ENCODE measurements at regions not wholly inside any gene's neighbourhood (a gene's known extent, or its start where the extent isn't known, plus 50 kb on each side); places are given as distances from the start of the nearest gene placed in this dataset.
"Not testable (repeated sequence)": the region's sequence is repeated elsewhere in the genome, so short reads cannot be mapped to it uniquely, and the experiment has no call there.

DNA sequence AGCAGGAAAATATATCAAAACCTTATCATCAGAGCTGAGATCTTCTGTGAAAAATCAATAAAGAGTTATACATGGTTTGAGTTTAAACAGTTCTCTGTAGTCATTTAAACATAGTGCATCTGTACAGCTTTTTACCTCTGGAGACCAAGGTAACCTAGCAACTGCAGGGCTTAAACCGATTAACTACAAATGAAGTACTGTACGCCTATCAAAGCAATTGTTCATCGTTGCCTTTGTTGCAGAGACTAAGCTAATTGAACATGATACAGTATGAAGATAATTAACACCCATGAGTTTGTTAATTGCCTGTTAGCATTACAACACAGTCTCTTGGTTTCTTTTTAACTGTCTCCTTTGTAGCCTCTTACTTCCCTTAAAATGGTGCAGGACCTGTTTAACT, 147.9 kb downstream of the LNPK start:
- Histone ChIP-seq H3K9ac (no peak overlapping the region), H3K4me1 (no peaks in the 10 kb centered on the region), H3K27me3 (no peaks in the 10 kb centered on the region), H3K27ac (no peak overlapping the region), H3K4me3 (no peak overlapping the region), H4K20me1 (no peaks in the 10 kb centered on the region), H3K9me3 (replicated peaks in 1 of 11) (peaks cover 0 to 8% (median 3%) of the 10 kb centered on the region in 11 experiments; a peak in 6 of 22 replicates), H3K4me2 (no peak overlapping the region), H3K36me3 (no peaks in the 10 kb centered on the region)
- no peak for TF ChIP-seq Cebpa-rat (IDR thresholded peaks at IDR 0.05)

GRCh38 chr2:175853616-175853890, 148.5 kb downstream of the LNPK start:
- Histone ChIP-seq H3K4me1 (no peaks in the 10 kb centered on the region), H3K9me3 (replicated peaks in 1 of 11) (peaks cover 0 to 8% (median 3%) of the 10 kb centered on the region in 11 experiments; a peak in 6 of 22 replicates), H4K20me1 (no peaks in the 10 kb centered on the region), H3K4me2 (no peak overlapping the region), H3K9ac (no peak overlapping the region), H3K4me3 (no peak overlapping the region), H3K27ac (no peak overlapping the region), H3K36me3 (no peaks in the 10 kb centered on the region), H3K27me3 (no peaks in the 10 kb centered on the region)
- TF ChIP-seq Cebpa-rat (IDR thresholded peaks at IDR 0.05), result no peak

- Histone ChIP-seq H3K4me2 (no peak overlapping the region), H3K4me3 (no peak overlapping the region), H3K27me3 (no peaks in the 10 kb centered on the region), H4K20me1 (no peaks in the 10 kb centered on the region), H3K9ac (no peak overlapping the region), H3K27ac (no peak overlapping the region), H3K9me3 (replicated peaks in 1 of 11) (peaks cover 0 to 8% (median 3%) of the 10 kb centered on the region in 11 experiments; a peak in 6 of 22 replicates), H3K4me1 (no peaks in the 10 kb centered on the region), H3K36me3 (no peaks in the 10 kb centered on the region)
- no peak for TF ChIP-seq Cebpa-rat (IDR thresholded peaks at IDR 0.05)
These were observed 149.0 kb downstream of the LNPK start for GRCh38 chr2:175852879-175853615.

- no peak overlapping the region for H3K4me2 ChIP-seq
- no peaks in the 10 kb centered on the region for H4K20me1 ChIP-seq
- 0 out of 22 replicates have a peak, but pooled peaks of 1 of the 11 experiments have one; percentile 23 for TF ChIP-seq Cebpa-rat (IDR thresholded peaks at IDR 0.05)
These were observed 154.9 kb downstream of the LNPK start for GRCh38 chr2:175847128-175847527.

DNA sequence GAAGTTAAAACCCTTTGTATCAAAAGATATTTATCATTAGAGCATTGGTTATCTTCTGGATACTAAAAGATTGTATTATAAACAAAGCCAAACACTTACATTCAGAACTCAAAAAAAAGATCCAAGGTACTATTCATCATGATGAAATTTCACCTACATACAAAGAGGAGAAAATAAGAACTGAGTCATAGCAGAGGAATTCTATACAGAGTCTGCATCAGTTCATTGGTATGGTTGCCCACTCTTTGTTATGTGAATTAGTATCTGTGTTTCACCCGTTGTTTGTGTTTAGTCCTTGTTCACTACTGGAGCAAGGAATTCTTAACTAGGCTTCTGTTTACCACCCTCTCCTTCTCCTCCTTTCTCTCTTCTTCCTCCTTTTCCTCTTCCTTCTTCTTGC, 157.9 kb downstream of the LNPK start:
- no peaks in the 10 kb centered on the region for H3K9me3 ChIP-seq (replicated peaks in 1 of 11)
- no peak overlapping the region for H3K4me2 ChIP-seq
- H4K20me1 ChIP-seq, result no peaks in the 10 kb centered on the region
- no peak overlapping the region for H3K27ac ChIP-seq
- H3K4me3 ChIP-seq, result no peak overlapping the region
- H3K36me3 ChIP-seq, result no peaks in the 10 kb centered on the region
- no peak for TF ChIP-seq Cebpa-rat (IDR thresholded peaks at IDR 0.05)
- H3K4me1 ChIP-seq, result no peaks in the 10 kb centered on the region
- no peak overlapping the region for H3K9ac ChIP-seq
- H3K27me3 ChIP-seq, result no peaks in the 10 kb centered on the region

More at GRCh38 chr2:175847128-175847527, 154.9 kb downstream of the LNPK start:
- Histone ChIP-seq H3K27ac (no peak overlapping the region), H3K4me1 (no peaks in the 10 kb centered on the region), H3K9ac (no peak overlapping the region), H3K27me3 (no peaks in the 10 kb centered on the region), H3K9me3 (replicated peaks in 1 of 11) (no peaks in the 10 kb centered on the region), H3K4me3 (no peak overlapping the region), H3K36me3 (no peaks in the 10 kb centered on the region)

GRCh38 chr2:175843625-175844024, 158.4 kb downstream of the LNPK start:
- Histone ChIP-seq H4K20me1 (no peaks in the 10 kb centered on the region), H3K4me3 (no peak overlapping the region), H3K36me3 (no peaks in the 10 kb centered on the region), H3K27me3 (no peaks in the 10 kb centered on the region), H3K9ac (no peak overlapping the region), H3K27ac (no peak overlapping the region), H3K4me2 (no peak overlapping the region), H3K9me3 (replicated peaks in 1 of 11) (no peaks in the 10 kb centered on the region), H3K4me1 (no peaks in the 10 kb centered on the region)
- TF ChIP-seq Cebpa-rat (IDR thresholded peaks at IDR 0.05), result no peak

GRCh38 chr2:175842996-175843395, 159.1 kb downstream of the LNPK start:
- H3K4me2 ChIP-seq, result no peak overlapping the region
- H3K27ac ChIP-seq, result no peak overlapping the region
- H4K20me1 ChIP-seq, result no peaks in the 10 kb centered on the region
- H3K36me3 ChIP-seq, result no peaks in the 10 kb centered on the region
- H3K9ac ChIP-seq, result no peak overlapping the region
- H3K4me1 ChIP-seq, result no peaks in the 10 kb centered on the region
- no peak overlapping the region for H3K4me3 ChIP-seq
- H3K9me3 ChIP-seq (replicated peaks in 1 of 11), result no peaks in the 10 kb centered on the region
- no peak for TF ChIP-seq Cebpa-rat (IDR thresholded peaks at IDR 0.05)
- no peaks in the 10 kb centered on the region for H3K27me3 ChIP-seq

DNA sequence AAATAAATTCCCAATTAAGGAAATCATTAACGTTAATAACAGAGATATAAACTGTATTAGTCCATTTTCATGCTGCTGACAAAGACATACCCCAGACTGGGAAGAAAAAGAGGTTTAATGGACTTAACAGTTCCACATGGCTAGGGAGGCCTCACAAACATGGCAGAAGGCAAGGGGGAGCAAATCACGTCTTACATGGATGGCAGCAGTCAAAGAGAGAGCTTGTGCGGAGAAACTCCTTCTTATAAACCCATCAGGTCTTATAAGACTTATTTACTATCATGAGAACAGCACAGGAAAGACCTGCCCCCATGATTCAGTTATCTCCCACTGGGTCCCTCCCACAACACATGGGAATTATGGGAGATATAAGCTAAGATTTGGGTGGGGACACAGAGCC, 161.3 kb downstream of the LNPK start:
- not testable (repeated sequence) for H3K4me1 ChIP-seq; H3K4me2 ChIP-seq; H3K36me3 ChIP-seq; H3K27me3 ChIP-seq; H3K9me3 ChIP-seq (replicated peaks in 1 of 11); H3K4me3 ChIP-seq; H4K20me1 ChIP-seq; H3K9ac ChIP-seq; H3K27ac ChIP-seq

DNA sequence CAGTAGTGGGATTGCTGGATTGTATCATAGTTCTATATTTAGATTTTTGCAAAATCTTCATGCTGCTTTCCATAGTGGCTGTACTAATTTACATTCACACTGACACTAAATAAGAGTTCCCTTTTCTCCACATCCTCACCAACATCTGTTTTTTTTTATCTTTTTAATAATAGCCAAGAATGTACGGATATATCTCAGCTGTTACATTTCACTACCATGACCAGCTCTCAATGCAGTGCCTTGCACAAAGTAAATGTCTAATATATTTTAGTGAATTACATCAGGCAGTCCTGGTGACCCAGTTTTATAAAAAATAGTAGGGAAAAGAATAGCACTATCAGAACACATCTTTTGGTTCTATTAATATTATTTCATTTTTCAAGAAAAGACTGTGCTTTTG, 161.8 kb downstream of the LNPK start:
- Histone ChIP-seq H3K9me3 (replicated peaks in 1 of 11) (no peaks in the 10 kb centered on the region), H4K20me1 (no peaks in the 10 kb centered on the region), H3K27ac (no peak overlapping the region), H3K4me1 (no peaks in the 10 kb centered on the region), H3K9ac (no peak overlapping the region), H3K27me3 (no peaks in the 10 kb centered on the region), H3K4me2 (no peak overlapping the region), H3K36me3 (no peaks in the 10 kb centered on the region), H3K4me3 (no peak overlapping the region)
- TF ChIP-seq Cebpa-rat (IDR thresholded peaks at IDR 0.05), result no peak

GRCh38 chr2:175838979-175839378, 163.1 kb downstream of the LNPK start:
- Histone ChIP-seq H3K36me3 (no peaks in the 10 kb centered on the region), H4K20me1 (no peaks in the 10 kb centered on the region), H3K27me3 (no peaks in the 10 kb centered on the region), H3K9ac (no peak overlapping the region), H3K4me3 (no peak overlapping the region), H3K4me2 (no peak overlapping the region), H3K9me3 (replicated peaks in 1 of 11) (no peaks in the 10 kb centered on the region), H3K27ac (no peak overlapping the region), H3K4me1 (no peaks in the 10 kb centered on the region)
- TF ChIP-seq Cebpa-rat (IDR thresholded peaks at IDR 0.05), result no peak

Data from BLaER1 treated with 17β-estradiol and CSF1 and Interleukin-3, amounts not matched to agents 10 nM and 100 nM (cell line).